RPMI8226 (cell line): ENCODE measurements at regions not wholly inside any gene's neighbourhood (a gene's known extent, or its start where the extent isn't known, plus 50 kb on each side); places are given as distances from the start of the nearest gene placed in this dataset.

Experiments used
- DNase-seq: peaks from one replicate; pipeline ENCODE4 v3.0.0-alpha.2; 2015

DNA sequence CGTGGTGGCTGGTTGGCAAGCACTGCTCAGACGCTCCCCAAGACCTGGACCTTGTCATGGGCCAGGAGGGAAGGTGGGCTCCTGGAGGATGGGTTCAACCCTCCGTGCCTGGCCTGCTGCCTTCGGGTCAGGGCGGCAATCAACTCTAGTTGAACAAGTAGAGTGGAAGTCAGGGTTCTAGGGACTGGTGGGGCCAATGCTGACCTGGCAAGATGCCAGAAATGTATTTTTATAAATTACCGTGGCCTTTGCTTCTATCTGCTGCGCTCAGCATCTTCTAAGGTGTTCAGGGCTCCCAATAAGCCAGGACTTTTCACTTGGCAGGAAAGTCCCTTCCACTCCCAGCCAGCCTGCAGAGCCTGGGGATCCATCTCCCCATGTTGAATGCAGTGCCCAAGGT, 207.1 kb upstream of the N4BP1 start:
- no peak for DNase-seq

GRCh38 chr16:48816393-48816792, 206.4 kb upstream of the N4BP1 start:
- DNase-seq: no peak

GRCh38 chr16:48814994-48815393, 205.0 kb upstream of the N4BP1 start:
- DNase-seq: no peak

DNA sequence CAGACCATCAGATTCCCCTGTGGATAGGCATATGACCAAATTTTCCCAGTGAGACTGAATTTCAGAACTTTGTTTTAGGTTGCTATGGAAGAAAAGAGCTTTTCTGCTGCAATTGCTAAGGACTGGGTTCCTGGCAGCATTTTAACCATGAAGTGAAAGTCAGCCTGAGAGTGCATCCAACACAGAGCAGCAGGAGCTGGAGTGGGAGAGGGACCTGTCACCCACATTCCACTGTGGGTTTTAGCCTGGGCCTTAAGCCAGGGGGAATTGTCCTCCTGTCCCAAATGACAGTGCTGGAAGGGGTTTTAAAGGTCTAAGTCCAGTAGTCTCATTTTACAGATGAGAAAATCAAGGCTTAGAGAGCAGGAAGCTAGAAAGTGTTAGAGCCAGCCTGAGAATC, 203.5 kb upstream of the N4BP1 start:
- no peak for DNase-seq

DNA sequence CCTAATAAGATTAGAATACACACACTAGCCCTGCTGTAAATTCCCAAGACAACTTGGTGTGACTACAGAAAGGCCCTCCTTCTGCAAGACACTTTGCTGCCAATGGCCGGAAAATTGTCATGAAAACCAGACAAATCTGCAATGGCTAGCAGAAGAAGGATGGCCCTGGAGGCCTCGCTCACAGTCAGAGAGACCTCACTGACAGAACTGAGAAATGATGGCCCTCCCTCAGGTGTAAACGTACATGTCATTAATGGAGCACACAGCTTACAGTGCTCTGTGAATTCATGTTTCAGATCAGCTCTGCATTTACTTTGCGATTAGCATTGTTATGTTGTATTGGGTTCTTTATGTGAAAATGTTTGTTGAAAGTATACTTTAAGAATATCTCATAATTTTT, 202.9 kb upstream of the N4BP1 start:
- DNase-seq: no peak

DNA sequence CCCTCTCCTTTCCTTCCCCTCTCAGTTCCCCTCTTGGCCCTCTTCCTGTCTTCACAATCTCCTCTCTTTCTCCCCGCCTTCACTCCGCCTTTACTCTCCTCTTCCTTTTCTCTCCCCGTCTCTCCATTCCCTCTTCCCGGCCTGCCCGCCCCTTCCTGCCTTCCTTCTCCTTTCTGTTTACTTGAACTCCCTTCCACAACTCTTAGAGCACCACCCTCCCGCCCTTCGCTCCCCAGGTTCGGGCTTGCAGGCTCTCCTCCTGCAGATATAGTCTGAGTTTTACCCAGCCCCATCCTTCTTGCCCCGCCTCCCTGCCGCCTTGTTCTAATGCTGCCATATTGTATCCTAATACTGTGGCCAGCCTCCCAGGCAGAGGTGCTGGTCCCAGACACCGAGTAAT, 201.5 kb upstream of the N4BP1 start:
- DNase-seq: no peak

- no peak for DNase-seq
These were observed 200.9 kb upstream of the N4BP1 start for GRCh38 chr16:48810803-48811453.

- DNase-seq: no peak
These were observed 200.4 kb upstream of the N4BP1 start for GRCh38 chr16:48810436-48810802.

DNA sequence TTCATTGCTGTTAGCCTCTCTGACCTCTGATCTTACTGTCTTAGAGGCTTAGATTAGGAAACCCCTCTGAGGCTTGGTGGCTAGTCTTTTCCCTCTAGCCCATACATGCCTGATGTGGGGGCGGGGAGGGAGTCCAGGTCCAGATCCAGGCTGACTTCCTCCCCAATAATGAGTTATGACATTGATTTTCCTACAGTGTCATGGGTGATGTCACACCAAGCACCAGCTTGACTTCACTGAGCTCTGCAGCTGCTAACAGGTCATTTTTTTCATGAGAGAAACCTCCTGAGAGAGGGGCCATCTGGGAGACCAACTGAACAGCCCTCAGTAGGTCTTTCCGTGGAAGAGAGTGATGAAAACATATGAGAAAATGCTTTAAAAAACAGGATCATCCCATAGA, 180.2 kb upstream of the N4BP1 start:
- no peak for DNase-seq

DNA sequence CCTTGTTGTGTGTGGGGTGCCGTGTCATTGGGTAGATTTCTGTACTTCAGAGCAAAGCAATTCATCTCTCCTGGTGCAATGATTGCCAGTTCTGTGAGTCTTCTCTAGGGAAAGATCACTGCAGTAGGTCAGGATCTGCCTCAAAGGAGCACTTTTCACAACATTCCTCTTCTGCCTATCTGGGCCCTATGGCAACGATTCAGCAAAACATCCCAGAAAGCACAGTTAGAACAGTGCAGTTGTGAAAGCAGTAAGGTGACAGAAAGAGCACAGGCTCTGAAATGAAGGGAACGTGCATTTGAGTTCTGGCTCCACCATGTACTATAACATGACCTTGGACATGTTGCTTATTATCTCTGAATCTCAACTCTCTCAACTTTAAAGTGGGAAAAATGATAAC, 178.5 kb upstream of the N4BP1 start:
- DNase-seq: no peak

DNA sequence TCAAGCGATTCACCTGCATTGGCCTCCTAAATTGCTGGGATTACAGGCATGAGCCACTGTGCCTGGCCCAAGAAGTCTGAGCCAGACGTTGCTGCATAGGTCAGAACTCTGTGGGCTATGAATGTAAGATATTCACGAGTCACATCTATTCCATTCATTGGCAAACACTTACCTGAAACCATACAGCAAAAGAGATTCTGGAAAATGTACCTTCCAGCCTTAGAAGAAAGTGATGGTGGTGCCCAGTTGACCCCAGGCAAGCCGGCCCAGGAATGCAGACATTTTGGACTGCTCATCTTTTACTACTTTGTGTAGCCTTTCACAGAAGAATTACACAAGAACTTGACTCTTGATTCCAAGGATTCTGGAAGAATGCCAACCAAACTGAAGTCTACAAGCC, 135.6 kb upstream of the N4BP1 start:
- no peak for DNase-seq

DNA sequence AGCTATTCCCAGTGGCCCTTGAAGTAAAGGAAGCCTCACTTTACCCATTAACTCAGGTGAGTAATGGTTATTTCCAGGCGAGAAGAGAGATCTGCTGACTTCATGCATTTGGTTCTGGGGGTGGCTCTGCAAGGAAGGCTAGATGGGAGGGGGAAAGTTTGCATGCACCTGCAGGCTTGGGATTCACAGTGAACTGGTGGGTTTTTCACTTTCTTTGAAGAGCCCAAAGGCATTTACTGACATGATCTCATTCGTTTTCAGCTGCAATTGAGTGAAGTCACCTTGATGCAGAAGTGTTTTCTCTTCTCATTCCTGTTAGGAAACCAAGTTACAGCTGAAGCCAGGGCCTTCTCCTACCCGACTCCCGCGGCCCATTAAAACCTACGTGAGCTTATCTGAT, 131.0 kb upstream of the N4BP1 start:
- DNase-seq: no peak

GRCh38 chr16:48734220-48734619, 124.2 kb upstream of the N4BP1 start:
- DNase-seq: no peak

- no peak for DNase-seq
These were observed 94.7 kb upstream of the N4BP1 start for GRCh38 chr16:48704710-48705109.

GRCh38 chr16:48687421-48688038, 77.5 kb upstream of the N4BP1 start:
- DNase-seq: peak; percentile 78

DNA sequence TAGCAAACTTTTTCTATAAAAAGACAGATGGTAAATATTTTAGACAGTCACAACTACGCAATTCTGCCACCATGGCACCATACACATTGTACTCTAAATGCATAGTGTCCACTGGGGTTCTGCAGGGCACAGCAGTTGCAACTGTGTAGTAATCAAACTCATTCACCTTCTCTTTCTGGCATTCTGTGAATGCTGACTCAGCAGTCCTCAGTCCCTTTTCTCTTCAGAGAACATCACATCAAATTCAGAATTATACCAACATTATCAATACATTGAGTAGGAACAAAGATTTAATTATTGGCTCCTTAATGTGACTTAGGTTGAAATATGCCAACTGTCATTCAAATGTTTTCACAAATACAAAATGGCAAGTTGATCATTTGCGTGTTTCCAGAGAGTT, 74.2 kb upstream of the N4BP1 start:
- DNase-seq: no peak

DNA sequence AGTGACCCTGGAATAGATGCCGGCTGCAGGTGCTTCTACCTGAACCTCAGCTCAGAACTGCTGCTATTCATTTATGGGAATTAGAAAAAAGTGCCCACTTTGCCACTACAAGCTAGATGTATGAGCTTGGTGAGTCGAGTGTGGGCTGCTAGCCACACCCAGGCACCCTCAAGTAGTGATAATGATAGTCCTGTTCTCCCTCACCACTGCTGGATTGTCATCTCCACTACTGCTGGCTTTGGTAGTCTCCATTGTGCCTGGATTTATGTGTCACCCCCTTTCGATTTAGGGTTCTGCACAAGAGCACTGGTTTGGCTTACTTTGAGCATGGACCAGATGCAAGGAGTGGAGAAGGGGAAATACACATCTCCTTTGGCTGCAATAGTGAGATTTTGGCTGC, 73.0 kb upstream of the N4BP1 start:
- no peak for DNase-seq

DNA sequence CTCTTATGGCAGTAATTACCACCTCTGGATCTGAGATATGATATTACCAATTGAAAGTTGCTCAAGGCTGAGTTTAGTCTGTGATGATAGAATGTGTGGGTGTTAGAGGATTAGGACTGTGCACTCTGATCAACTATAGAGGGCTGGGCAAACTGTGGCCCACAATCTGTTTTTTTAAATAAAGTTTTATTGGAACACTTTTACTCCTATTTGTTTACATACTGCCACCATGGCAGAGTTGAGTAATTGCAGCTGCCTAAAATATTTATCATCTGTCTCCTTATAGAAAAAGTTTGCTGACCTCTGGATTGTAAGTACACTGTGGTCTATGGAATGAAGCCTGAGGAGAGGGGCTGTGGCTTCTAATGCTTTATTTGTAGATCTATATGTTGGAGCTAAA, 71.5 kb upstream of the N4BP1 start:
- DNase-seq: peak; percentile 7

DNA sequence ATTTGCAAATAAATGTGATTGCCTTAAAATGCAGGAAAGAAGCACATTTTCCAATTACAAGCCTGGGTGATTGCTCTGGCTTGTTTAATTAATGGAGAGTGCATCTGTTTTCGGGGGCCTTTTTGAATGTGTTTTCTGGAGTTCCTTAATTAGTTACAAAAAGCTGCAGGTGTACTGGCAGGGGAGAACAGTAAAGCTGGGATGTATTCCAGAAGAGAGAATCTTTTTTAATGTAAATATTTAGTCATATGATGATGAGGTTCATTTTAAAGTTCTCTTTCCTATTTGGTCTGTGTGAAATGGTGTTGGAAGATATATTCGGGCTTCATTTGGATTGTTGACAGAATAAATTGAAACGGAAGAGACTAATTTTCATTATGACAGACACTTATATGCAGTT, 70.9 kb upstream of the N4BP1 start:
- DNase-seq: no peak

DNA sequence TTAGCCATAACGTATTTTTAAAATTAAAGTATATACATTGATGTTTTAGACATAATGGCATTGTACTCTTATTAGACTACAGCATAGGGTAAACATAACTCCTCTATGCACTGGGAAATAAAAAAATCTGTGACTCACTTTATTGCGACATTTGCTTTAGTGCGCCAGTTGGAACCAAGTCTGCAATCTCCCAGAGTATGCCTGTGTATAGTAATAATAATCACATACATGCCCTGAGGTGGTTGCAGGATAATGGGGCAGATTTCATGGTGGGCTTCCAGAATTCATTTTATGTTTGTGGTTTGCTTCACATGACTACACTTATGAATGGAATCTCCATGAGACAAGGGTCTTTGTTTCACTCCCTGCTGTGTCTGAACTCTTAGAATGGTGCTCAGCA, 66.9 kb upstream of the N4BP1 start:
- DNase-seq: no peak

GRCh38 chr16:48668184-48668583, 58.2 kb upstream of the N4BP1 start:
- peak; percentile 8 for DNase-seq

- DNase-seq: no peak
These were observed 50.0 kb upstream of the N4BP1 start for GRCh38 chr16:48659940-48660339.
